Neuronal stem cell (in vitro differentiated cells): ENCODE measurements at regions not wholly inside any gene's neighbourhood (a gene's known extent, or its start where the extent isn't known, plus 50 kb on each side); places are given as distances from the start of the nearest gene placed in this dataset.
"Not testable (repeated sequence)": the region's sequence is repeated elsewhere in the genome, so short reads cannot be mapped to it uniquely, and the experiment has no call there.

Source experiments
- DNase-seq: peaks from one replicate; pipeline ENCODE4 v3.0.0-alpha.2; 2013; ENCODE audit warnings: low spot score
- H2AFZ ChIP-seq: one replicate; pipeline ENCODE4 v1.6.1; 2013; ENCODE audit warnings: mild to moderate bottlenecking, low read length, inconsistent platforms
- H2AK5ac ChIP-seq: 2 replicates; pipeline ENCODE4 v1.6.1; 2013; ENCODE audit warnings: low read depth, mild to moderate bottlenecking, inconsistent platforms, low read length, moderate library complexity, mixed read lengths
- H2BK120ac ChIP-seq: 2 replicates; pipeline ENCODE4 v1.6.1; 2013; ENCODE audit warnings: low read depth, mild to moderate bottlenecking, inconsistent platforms, low read length, moderate library complexity, mixed read lengths
- H2BK12ac ChIP-seq: one replicate; pipeline ENCODE4 v1.6.1; 2013; ENCODE audit warnings: low read length, inconsistent platforms
- H2BK15ac ChIP-seq: 2 replicates; pipeline ENCODE4 v1.6.1; 2013; ENCODE audit warnings: mild to moderate bottlenecking, low read length, inconsistent platforms, mixed read lengths
- H2BK5ac ChIP-seq: one replicate; pipeline ENCODE4 v1.6.1; 2013; ENCODE audit warnings: inconsistent platforms, mild to moderate bottlenecking, low read length, moderate library complexity
- H3K14ac ChIP-seq: one replicate; pipeline ENCODE4 v1.6.1; 2013; ENCODE audit warnings: low read length, inconsistent platforms
- H3K18ac ChIP-seq: 2 replicates; pipeline ENCODE4 v1.6.1; 2013; ENCODE audit warnings: low read length, inconsistent platforms
- H3K23ac ChIP-seq: 2 replicates; pipeline ENCODE4 v1.6.1; 2013; ENCODE audit warnings: low read depth, mild to moderate bottlenecking, mixed read lengths, low read length, inconsistent platforms; ENCODE audit not compliant: poor library complexity
- H3K27ac ChIP-seq: replicated peaks from 3 replicates; pipeline ENCODE4 v1.5.1; 2013; ENCODE audit warnings: low read length, inconsistent platforms
- H3K27me3 ChIP-seq, 3 experiments: 2 replicates each; pipeline ENCODE4 v1.6.1; 2013; ENCODE audit warnings: low read length in 3 of 3, mild to moderate bottlenecking in 2 of 3, inconsistent platforms in 1 of 3, low read depth in 1 of 3, mixed read lengths in 1 of 3, moderate library complexity in 1 of 3; ENCODE audit not compliant: control insufficient read depth in 3 of 3, insufficient read depth in 3 of 3
- H3K36me3 ChIP-seq, 2 donors: replicated peaks in 1 of 2; 2 replicates each; pipeline ENCODE4 v1.6.1; 2013; ENCODE audit warnings: low read length in 2 of 2; ENCODE audit not compliant: control insufficient read depth in 2 of 2, insufficient read depth in 2 of 2
- H3K4ac ChIP-seq: 2 replicates; pipeline ENCODE4 v1.6.1; 2013; ENCODE audit warnings: inconsistent platforms, mild to moderate bottlenecking, low read length, moderate library complexity
- H3K4me1 ChIP-seq, 2 donors: 1 replicate in 1 of 2; 2 replicates in 1 of 2; pipeline ENCODE4 v1.6.1; 2013; ENCODE audit warnings: low read length in 2 of 2, low read depth in 1 of 2; ENCODE audit not compliant: control insufficient read depth in 2 of 2, insufficient read depth in 1 of 2
- H3K4me2 ChIP-seq: one replicate; pipeline ENCODE4 v1.6.1; 2013; ENCODE audit warnings: mild to moderate bottlenecking, low read length, inconsistent platforms; ENCODE audit not compliant: insufficient read depth, poor library complexity, severe bottlenecking
- H3K4me3 ChIP-seq, 2 donors: 2 replicates each; pipeline ENCODE4 v1.5.1; 2013; ENCODE audit warnings: low read length in 2 of 2, mild to moderate bottlenecking in 2 of 2, inconsistent platforms in 1 of 2, moderate library complexity in 1 of 2
- H3K79me1 ChIP-seq: one replicate; pipeline ENCODE4 v1.6.1; 2013; ENCODE audit warnings: low read depth, mild to moderate bottlenecking, inconsistent platforms, low read length, moderate library complexity
- H3K9ac ChIP-seq: one replicate; pipeline ENCODE4 v1.6.1; 2013; ENCODE audit warnings: mild to moderate bottlenecking, low read depth, low read length, inconsistent platforms; ENCODE audit not compliant: poor library complexity
- H3K9me3 ChIP-seq, 2 donors: replicated peaks in 1 of 2; 2 replicates each; pipeline versions ENCODE3 to v1.6.1; 2013; ENCODE audit warnings: low read length in 2 of 2, mild to moderate bottlenecking in 2 of 2, inconsistent platforms in 1 of 2, low read depth in 1 of 2, mixed read lengths in 1 of 2, moderate library complexity in 1 of 2; ENCODE audit not compliant: control insufficient read depth in 2 of 2, insufficient read depth in 1 of 2
- H4K8ac ChIP-seq: one replicate; pipeline ENCODE4 v1.6.1; 2013; ENCODE audit warnings: low read depth, mild to moderate bottlenecking, inconsistent platforms, low read length, moderate library complexity
- H4K91ac ChIP-seq: one replicate; pipeline ENCODE4 v1.6.1; 2013; ENCODE audit warnings: low read length, low read depth, mild to moderate bottlenecking, inconsistent platforms; ENCODE audit not compliant: poor library complexity
- WGBS, 2 donors: extraction: QIAGEN DNeasy Blood & Tissue Kit; methylation state at CpG; one replicate each; pipeline ENCODE4 v1.1.7; 2013; ENCODE audit warnings: missing lambda C conversion rate in 2 of 2, mixed read lengths in 1 of 2; ENCODE audit not compliant: insufficient read length in 2 of 2, insufficient replicate concordance in 1 of 2; ENCODE audit errors: extremely low coverage in 2 of 2; 5-methylcytosine and 5-hydroxymethylcytosine counted together

DNA sequence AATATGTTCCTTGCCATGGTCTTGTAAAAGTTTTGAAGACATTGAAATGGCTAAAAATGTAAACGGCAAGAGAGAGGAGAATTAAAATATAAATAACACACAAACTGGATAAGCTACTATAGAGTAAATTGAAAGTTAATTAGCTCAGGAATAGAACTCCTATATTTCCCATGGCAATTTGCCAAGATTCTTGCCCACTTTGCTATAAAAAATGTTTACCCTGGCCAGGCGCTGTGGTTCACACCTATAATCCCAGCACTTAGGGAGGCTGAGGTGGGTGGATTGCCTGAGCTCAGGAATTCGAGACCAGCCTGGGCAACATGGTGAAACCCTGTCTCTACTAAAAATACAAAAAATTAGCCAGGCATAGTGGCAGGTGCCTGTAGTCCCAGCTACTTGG lies 138.6 kb downstream of the S1PR1 start:
- H3K79me1 ChIP-seq, H3K4me3 ChIP-seq, H2AFZ ChIP-seq, H3K36me3 ChIP-seq, H3K4ac ChIP-seq, H3K27ac ChIP-seq, H2BK5ac ChIP-seq, H2BK120ac ChIP-seq, H2BK12ac ChIP-seq, DNase-seq, H3K23ac ChIP-seq, H3K14ac ChIP-seq, H3K27me3 ChIP-seq, H3K9me3 ChIP-seq, H4K8ac ChIP-seq, H2BK15ac ChIP-seq, H3K9ac ChIP-seq, H3K4me2 ChIP-seq, H4K91ac ChIP-seq, H3K18ac ChIP-seq, H3K4me1 ChIP-seq, H2AK5ac ChIP-seq: not testable (repeated sequence)
- no CpG with 5 or more reads among the region's 3 CpGs for WGBS, 2 donors

GRCh38 chr1:101376121-101377083 lies 139.6 kb downstream of the S1PR1 start:
- Histone ChIP-seq H4K91ac (no peak overlapping the region), H3K27me3 (no peaks in the 10 kb centered on the region), H3K18ac (no peak overlapping the region), H2BK5ac (no peak overlapping the region), H3K23ac (no peak overlapping the region), H3K79me1 (no peaks in the 10 kb centered on the region), H2AK5ac (no peak overlapping the region), H3K4me1 (peaks cover 0 to 2% of the 10 kb centered on the region in 2 donors), H2BK120ac (no peak overlapping the region), H3K4me2 (no peak overlapping the region), H2BK12ac (no peak overlapping the region), H3K14ac (no peak overlapping the region), H4K8ac (no peak overlapping the region), H3K36me3 (no peaks in the 10 kb centered on the region), H2AFZ (no peak overlapping the region), H3K4me3 (no peak overlapping the region), H3K9me3 (peaks cover 2 to 4% of the 10 kb centered on the region in 2 donors), H2BK15ac (no peak overlapping the region), H3K9ac (no peak overlapping the region), H3K27ac (no peak overlapping the region), H3K4ac (no peak overlapping the region)
- no CpG with 5 or more reads among the region's 8 CpGs for WGBS, 2 donors
- DNase-seq, result no peak

- Histone ChIP-seq H3K23ac (no peak overlapping the region), H4K8ac (no peak overlapping the region), H3K36me3 (no peaks in the 10 kb centered on the region), H2BK5ac (no peak overlapping the region), H3K27me3 (no peaks in the 10 kb centered on the region), H3K9me3 (peaks cover 2 to 4% of the 10 kb centered on the region in 2 donors), H3K27ac (no peak overlapping the region), H2AK5ac (no peak overlapping the region), H3K9ac (no peak overlapping the region), H2AFZ (no peak overlapping the region), H3K18ac (no peak overlapping the region), H3K4me1 (peaks cover 0 to 6% of the 10 kb centered on the region in 2 donors), H3K14ac (no peak overlapping the region), H2BK120ac (no peak overlapping the region), H3K4ac (no peak overlapping the region), H2BK15ac (no peak overlapping the region), H3K4me2 (no peak overlapping the region), H3K4me3 (no peak overlapping the region), H3K79me1 (no peaks in the 10 kb centered on the region), H2BK12ac (no peak overlapping the region), H4K91ac (no peak overlapping the region)
- no CpG with 5 or more reads among the region's 4 CpGs for WGBS, 2 donors
- no peak for DNase-seq
These were observed 140.4 kb downstream of the S1PR1 start for GRCh38 chr1:101377084-101377835.

DNA sequence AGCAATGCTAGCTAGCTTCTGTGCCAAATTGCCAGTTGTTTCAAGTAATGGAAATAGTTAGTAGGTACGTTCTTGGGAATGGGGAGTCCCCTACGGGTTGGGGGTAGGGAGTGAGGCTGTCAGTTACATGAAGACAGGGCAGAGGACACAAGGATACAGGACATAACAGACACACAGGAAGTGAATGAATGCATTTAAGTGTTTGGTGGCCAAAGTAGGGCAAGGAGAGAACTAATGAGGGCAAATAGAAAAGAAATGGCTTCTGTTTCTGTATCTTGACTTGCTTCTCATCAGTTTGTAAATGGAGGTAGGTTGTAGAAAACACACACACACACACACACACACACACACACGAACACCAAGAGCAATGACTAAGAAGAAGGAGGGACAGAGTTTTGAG lies 142.2 kb downstream of the S1PR1 start:
- H4K91ac ChIP-seq, result no peak overlapping the region
- DNase-seq, result no peak
- H3K4ac ChIP-seq, result no peak overlapping the region
- H3K27me3 ChIP-seq, result no peaks in the 10 kb centered on the region
- no peak overlapping the region for H3K14ac ChIP-seq
- H3K4me1 ChIP-seq, result peaks cover 0 to 7% of the 10 kb centered on the region in 2 donors
- H3K23ac ChIP-seq, result no peak overlapping the region
- H3K4me3 ChIP-seq, result no peak overlapping the region
- H3K79me1 ChIP-seq, result no peaks in the 10 kb centered on the region
- no peak overlapping the region for H2AK5ac ChIP-seq
- WGBS, 2 donors, result no CpG with 5 or more reads among the region's 3 CpGs
- H4K8ac ChIP-seq, result no peak overlapping the region
- H3K4me2 ChIP-seq, result no peak overlapping the region
- H2BK12ac ChIP-seq, result no peak overlapping the region
- no peak overlapping the region for H3K9ac ChIP-seq
- H2BK15ac ChIP-seq, result no peak overlapping the region
- H3K9me3 ChIP-seq, result no peaks in the 10 kb centered on the region
- H2BK5ac ChIP-seq, result no peak overlapping the region
- H3K18ac ChIP-seq, result no peak overlapping the region
- H3K27ac ChIP-seq, result no peak overlapping the region
- H3K36me3 ChIP-seq, result no peaks in the 10 kb centered on the region
- no peak overlapping the region for H2BK120ac ChIP-seq
- no peak overlapping the region for H2AFZ ChIP-seq
